ENCODE measurements at regions not wholly inside any gene's neighbourhood (a gene's known extent, or its start where the extent isn't known, plus 50 kb on each side); places are given as distances from the start of the nearest gene placed in this dataset.

DNA sequence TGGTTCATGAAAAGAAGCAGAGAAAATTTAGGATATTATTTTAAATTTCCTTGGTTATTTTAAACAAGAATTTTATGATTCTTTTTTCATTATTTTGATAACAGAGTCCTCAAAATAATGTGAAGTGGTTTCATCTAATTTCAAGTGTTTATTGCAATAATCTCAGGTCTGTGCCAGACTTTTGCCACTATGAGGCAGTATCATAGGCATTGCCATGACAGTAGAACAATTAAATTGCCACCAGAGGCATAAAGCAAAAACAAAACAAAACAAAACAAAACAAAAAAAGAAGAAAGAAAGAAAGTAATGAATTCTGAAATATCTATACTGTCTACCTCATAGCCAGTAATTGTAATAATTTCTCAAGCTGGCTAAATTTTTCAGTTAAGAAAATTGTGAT is 739.2 kb downstream of the KCTD8 start (continued):
- TF ChIP-seq ZBTB20 (tag by site-specific recombination; IDR thresholded peaks at IDR 0.05) (no peak), ZNF473 (tag by site-specific recombination; IDR thresholded peaks at IDR 0.05) (no peak), WT1 (tag by site-specific recombination; IDR thresholded peaks at IDR 0.05) (no peak), ZNF248 (tag by site-specific recombination; IDR thresholded peaks at IDR 0.05) (no peak), ZNF76 (tag by site-specific recombination; IDR thresholded peaks at IDR 0.05; ENCODE audit: borderline replicate concordance, low read depth) (no peak)

DNA sequence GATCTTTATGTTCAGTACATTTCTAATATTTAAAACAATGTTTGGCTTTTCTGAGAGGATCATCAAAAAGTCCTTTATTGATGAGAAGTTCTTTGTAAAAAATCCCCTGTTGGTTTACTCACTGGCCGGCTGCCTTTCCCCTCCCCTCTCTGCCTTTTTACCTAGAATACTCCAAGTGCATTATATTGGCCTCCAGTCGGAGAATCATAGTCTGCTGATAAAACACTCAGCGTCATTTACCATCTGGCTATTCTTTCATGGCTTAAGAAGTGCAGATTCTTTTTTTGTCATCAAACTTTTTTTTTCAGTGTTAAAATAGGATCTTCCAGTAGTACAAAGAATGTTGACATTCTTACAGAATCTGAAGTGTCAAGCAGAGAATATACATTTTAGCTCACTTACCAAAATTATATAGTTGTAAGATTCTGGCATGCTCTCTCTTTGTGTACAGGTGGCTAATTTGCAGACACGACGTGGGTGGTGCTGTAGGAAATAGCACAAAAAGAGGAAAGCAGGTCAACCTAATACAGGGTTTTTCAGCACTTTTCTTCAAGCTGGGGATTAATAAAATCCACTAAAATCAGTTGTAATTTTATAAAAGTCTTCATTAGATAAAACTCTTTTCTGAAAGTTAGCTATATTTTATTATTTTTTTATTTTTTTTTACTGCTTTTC is 731.8 kb downstream of the KCTD8 start:
- H3K36me3 ChIP-seq (ENCODE audit: control insufficient read depth in 2 of 2, insufficient read depth in 1 of 2, low read length in 2 of 2): no peaks in the 10 kb centered on the region
- H3K9me3 ChIP-seq (ENCODE audit: control insufficient read depth, insufficient read depth, low read depth, low read length): no peaks in the 10 kb centered on the region
- POLR2A ChIA-PET: no interaction called here
- no peak overlapping the region for H3K4me3 ChIP-seq (ENCODE audit: low read depth, low read length)
- no peaks in the 10 kb centered on the region for H3K4me1 ChIP-seq (ENCODE audit: control insufficient read depth, insufficient read depth, low read length)
- CTCF ChIA-PET: interaction anchor here (0.5 kb wide), 1 partner anchor 1620 kb away, joined by 3 read pairs; no protein-coding TSS in a partner anchor
- TF ChIP-seq, protein P1, sequence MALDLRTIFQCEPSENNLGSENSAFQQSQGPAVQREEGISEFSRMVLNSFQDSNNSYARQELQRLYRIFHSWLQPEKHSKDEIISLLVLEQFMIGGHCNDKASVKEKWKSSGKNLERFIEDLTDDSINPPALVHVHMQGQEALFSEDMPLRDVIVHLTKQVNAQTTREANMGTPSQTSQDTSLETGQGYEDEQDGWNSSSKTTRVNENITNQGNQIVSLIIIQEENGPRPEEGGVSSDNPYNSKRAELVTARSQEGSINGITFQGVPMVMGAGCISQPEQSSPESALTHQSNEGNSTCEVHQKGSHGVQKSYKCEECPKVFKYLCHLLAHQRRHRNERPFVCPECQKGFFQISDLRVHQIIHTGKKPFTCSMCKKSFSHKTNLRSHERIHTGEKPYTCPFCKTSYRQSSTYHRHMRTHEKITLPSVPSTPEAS (tag by site-specific recombination; IDR thresholded peaks at IDR 0.05): no peak
- TF ChIP-seq ZNF624 (tag by site-specific recombination; IDR thresholded peaks at IDR 0.05): no peak
- no peak for TF ChIP-seq ZNF596 (tag by site-specific recombination; IDR thresholded peaks at IDR 0.05)
- TF ChIP-seq ZNF239 (tag by site-specific recombination; IDR thresholded peaks at IDR 0.05): no peak
- TF ChIP-seq, protein P2, sequence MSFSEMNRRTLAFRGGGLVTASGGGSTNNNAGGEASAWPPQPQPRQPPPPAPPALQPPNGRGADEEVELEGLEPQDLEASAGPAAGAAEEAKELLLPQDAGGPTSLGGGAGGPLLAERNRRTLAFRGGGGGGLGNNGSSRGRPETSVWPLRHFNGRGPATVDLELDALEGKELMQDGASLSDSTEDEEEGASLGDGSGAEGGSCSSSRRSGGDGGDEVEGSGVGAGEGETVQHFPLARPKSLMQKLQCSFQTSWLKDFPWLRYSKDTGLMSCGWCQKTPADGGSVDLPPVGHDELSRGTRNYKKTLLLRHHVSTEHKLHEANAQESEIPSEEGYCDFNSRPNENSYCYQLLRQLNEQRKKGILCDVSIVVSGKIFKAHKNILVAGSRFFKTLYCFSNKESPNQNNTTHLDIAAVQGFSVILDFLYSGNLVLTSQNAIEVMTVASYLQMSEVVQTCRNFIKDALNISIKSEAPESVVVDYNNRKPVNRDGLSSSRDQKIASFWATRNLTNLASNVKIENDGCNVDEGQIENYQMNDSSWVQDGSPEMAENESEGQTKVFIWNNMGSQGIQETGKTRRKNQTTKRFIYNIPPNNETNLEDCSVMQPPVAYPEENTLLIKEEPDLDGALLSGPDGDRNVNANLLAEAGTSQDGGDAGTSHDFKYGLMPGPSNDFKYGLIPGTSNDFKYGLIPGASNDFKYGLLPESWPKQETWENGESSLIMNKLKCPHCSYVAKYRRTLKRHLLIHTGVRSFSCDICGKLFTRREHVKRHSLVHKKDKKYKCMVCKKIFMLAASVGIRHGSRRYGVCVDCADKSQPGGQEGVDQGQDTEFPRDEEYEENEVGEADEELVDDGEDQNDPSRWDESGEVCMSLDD (tag by site-specific recombination; IDR thresholded peaks at IDR 0.05): no peak
- no peak for TF ChIP-seq GLI2 (tag by site-specific recombination; IDR thresholded peaks at IDR 0.05; ENCODE audit: borderline replicate concordance, low read depth)
- no peak for TF ChIP-seq ZNF175 (tag by site-specific recombination; IDR thresholded peaks at IDR 0.05)
- no peak for TF ChIP-seq ZNF549 (tag by site-specific recombination; IDR thresholded peaks at IDR 0.05)
- TF ChIP-seq ZNF416 (tag by site-specific recombination; IDR thresholded peaks at IDR 0.05): no peak
- no peak for TF ChIP-seq ZNF518A (tag by site-specific recombination; conservative IDR thresholded peaks at IDR 0.05; ENCODE audit: low read depth)
- no peak for TF ChIP-seq PRDM4 (tag by site-specific recombination; IDR thresholded peaks at IDR 0.05)
- TF ChIP-seq ZNF48 (tag by site-specific recombination; IDR thresholded peaks at IDR 0.05): no peak
- TF ChIP-seq KLF1 (tag by site-specific recombination; IDR thresholded peaks at IDR 0.05): no peak
- TF ChIP-seq, protein P3, sequence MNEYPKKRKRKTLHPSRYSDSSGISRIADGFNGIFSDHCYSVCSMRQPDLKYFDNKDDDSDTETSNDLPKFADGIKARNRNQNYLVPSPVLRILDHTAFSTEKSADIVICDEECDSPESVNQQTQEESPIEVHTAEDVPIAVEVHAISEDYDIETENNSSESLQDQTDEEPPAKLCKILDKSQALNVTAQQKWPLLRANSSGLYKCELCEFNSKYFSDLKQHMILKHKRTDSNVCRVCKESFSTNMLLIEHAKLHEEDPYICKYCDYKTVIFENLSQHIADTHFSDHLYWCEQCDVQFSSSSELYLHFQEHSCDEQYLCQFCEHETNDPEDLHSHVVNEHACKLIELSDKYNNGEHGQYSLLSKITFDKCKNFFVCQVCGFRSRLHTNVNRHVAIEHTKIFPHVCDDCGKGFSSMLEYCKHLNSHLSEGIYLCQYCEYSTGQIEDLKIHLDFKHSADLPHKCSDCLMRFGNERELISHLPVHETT (tag by site-specific recombination; IDR thresholded peaks at IDR 0.05): no peak
- no peak overlapping the region for H3K27ac ChIP-seq (ENCODE audit: extremely low read depth, low read depth, low read length)
